ENCODE measurements at regions not wholly inside any gene's neighbourhood (a gene's known extent, or its start where the extent isn't known, plus 50 kb on each side); places are given as distances from the start of the nearest gene placed in this dataset.
A peak's percentile ranks its signal among the peaks of the same experiment; 100 is the strongest.

DNA sequence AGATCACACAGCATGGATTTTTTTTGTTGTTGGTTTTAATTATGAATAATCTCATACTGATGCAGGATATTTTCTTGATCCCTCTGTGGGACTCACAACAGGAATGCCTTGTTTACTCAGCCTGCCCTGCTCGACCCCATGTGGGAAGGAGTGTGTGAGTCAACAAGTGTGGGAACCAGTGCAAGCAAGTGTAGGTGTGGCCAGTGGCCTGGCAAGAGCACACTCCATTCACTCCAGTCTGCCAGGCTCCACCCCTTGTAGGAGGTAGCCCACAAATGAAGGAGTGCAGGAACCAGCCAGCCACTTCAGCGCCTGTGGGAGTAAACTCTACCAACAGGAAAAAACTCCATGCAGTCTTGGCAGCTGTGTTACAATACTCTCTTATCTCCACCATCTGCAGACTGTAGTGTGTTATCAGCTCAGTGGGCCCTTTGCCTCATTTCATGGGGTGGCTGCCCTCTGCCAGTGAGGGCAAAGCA is 393.6 kb downstream of the OTOL1 start:
- WGBS, 2 donors: 59 to 81% methylated on average over 2 of the region's 2 CpGs
- Histone ChIP-seq H3K4me1 (ENCODE audit: control insufficient read depth in 5 of 5, insufficient read depth in 5 of 5, low read length in 5 of 5) (peaks cover 0 to 6% (median 0%) of the 10 kb centered on the region in 5 donors), H3K4me3 (no peak overlapping the region), H3K9me3 (ENCODE audit: control insufficient read depth in 4 of 4, insufficient read depth in 3 of 4, low read length in 3 of 4) (peaks cover 0 to 6% (median 5%) of the 10 kb centered on the region in 4 donors), H3K27ac (ENCODE audit: low read depth in 1 of 2, low read length in 1 of 2) (no peak overlapping the region), H3K36me3 (ENCODE audit: control insufficient read depth in 4 of 4, insufficient read depth in 4 of 4, low read length in 4 of 4) (no peaks in the 10 kb centered on the region), H3K9ac (ENCODE audit: insufficient read depth in 1 of 2, low read length in 2 of 2) (no peak overlapping the region), H3K27me3 (ENCODE audit: control insufficient read depth in 3 of 3, insufficient read depth in 3 of 3, low read length in 2 of 3) (no peaks in the 10 kb centered on the region)
- TF ChIP-seq, protein P1, sequence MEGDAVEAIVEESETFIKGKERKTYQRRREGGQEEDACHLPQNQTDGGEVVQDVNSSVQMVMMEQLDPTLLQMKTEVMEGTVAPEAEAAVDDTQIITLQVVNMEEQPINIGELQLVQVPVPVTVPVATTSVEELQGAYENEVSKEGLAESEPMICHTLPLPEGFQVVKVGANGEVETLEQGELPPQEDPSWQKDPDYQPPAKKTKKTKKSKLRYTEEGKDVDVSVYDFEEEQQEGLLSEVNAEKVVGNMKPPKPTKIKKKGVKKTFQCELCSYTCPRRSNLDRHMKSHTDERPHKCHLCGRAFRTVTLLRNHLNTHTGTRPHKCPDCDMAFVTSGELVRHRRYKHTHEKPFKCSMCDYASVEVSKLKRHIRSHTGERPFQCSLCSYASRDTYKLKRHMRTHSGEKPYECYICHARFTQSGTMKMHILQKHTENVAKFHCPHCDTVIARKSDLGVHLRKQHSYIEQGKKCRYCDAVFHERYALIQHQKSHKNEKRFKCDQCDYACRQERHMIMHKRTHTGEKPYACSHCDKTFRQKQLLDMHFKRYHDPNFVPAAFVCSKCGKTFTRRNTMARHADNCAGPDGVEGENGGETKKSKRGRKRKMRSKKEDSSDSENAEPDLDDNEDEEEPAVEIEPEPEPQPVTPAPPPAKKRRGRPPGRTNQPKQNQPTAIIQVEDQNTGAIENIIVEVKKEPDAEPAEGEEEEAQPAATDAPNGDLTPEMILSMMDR (IDR thresholded peaks at IDR 0.05; ENCODE audit: control extremely low read depth, extremely low read depth): no peak
- DNase-seq (no peak), ATAC-seq (ENCODE audit: insufficient read depth, low FRiP score) (peak; percentile 83)

DNA sequence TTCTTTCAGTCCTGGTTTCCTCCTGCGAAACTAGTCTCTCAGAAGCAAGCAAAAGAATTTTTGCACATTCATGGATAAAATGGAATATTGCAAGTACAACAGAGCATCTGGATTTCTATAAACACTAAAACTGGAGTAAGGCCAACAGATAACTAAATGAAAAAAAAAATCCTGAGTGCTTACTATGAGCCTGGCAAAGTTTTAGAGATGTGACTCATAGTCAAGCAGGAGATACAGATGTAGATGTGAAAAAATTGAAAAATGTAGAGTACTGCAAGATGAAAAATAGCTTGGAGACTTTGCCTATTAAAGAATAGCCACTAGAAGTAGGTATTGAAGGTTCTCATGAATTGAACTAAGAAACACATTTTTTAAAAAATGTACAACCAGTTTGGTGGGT is 397.4 kb downstream of the OTOL1 start:
- DNase-seq (peak in 2 of 3 donors; percentile 26 to 42), ATAC-seq (ENCODE audit: insufficient read depth, low FRiP score) (no peak)
- Histone ChIP-seq H3K4me1 (ENCODE audit: control insufficient read depth in 5 of 5, insufficient read depth in 5 of 5, low read length in 5 of 5) (peaks cover 0 to 6% (median 0%) of the 10 kb centered on the region in 5 donors), H3K4me3 (no peak overlapping the region), H3K9me3 (ENCODE audit: control insufficient read depth in 4 of 4, insufficient read depth in 3 of 4, low read length in 3 of 4) (peaks cover 0 to 6% (median 3%) of the 10 kb centered on the region in 4 donors), H3K36me3 (ENCODE audit: control insufficient read depth in 4 of 4, insufficient read depth in 4 of 4, low read length in 4 of 4) (no peaks in the 10 kb centered on the region), H3K27me3 (ENCODE audit: control insufficient read depth in 3 of 3, insufficient read depth in 3 of 3, low read length in 2 of 3) (no peaks in the 10 kb centered on the region), H3K27ac (ENCODE audit: low read depth in 1 of 2, low read length in 1 of 2) (no peak overlapping the region), H3K9ac (ENCODE audit: insufficient read depth in 1 of 2, low read length in 2 of 2) (no peak overlapping the region)
- WGBS, 2 donors: 70 to 83% methylated on average over 1 of the region's 1 CpG
- TF ChIP-seq, protein P1 (IDR thresholded peaks at IDR 0.05; ENCODE audit: control extremely low read depth, extremely low read depth): no peak

DNA sequence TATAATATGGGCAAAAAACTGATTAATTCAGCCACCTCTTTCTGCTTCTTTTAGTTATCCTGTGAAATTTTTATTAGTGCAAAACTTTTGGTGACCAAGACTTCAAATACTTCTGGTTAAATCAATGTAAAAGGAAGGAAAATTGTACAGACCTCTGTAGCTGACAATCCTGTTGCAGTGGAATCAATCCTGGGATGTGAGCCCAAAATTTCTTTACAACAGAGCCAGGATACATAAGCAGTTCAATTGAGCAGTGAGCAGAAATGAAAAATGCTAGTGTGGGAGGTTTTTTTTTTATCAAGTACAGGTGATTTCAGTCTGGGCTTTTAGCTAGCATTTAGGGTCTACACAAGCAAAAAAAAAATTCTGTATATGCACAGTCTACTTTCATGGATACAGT is 398.0 kb downstream of the OTOL1 start:
- no peak overlapping the region for H3K4me3 ChIP-seq
- TF ChIP-seq, protein P1 (IDR thresholded peaks at IDR 0.05; ENCODE audit: control extremely low read depth, extremely low read depth): no peak
- no peak for DNase-seq
- H3K9ac ChIP-seq (ENCODE audit: insufficient read depth in 1 of 2, low read length in 2 of 2): no peak overlapping the region
- peaks cover 0 to 6% (median 3%) of the 10 kb centered on the region in 4 donors for H3K9me3 ChIP-seq (ENCODE audit: control insufficient read depth in 4 of 4, insufficient read depth in 3 of 4, low read length in 3 of 4)
- no peak overlapping the region for H3K27ac ChIP-seq (ENCODE audit: low read depth in 1 of 2, low read length in 1 of 2)
- H3K4me1 ChIP-seq (ENCODE audit: control insufficient read depth in 5 of 5, insufficient read depth in 5 of 5, low read length in 5 of 5): peaks cover 0 to 6% (median 0%) of the 10 kb centered on the region in 5 donors
- H3K27me3 ChIP-seq (ENCODE audit: control insufficient read depth in 3 of 3, insufficient read depth in 3 of 3, low read length in 2 of 3): no peaks in the 10 kb centered on the region
- ATAC-seq (ENCODE audit: insufficient read depth, low FRiP score): no peak
- H3K36me3 ChIP-seq (ENCODE audit: control insufficient read depth in 4 of 4, insufficient read depth in 4 of 4, low read length in 4 of 4): no peaks in the 10 kb centered on the region

DNA sequence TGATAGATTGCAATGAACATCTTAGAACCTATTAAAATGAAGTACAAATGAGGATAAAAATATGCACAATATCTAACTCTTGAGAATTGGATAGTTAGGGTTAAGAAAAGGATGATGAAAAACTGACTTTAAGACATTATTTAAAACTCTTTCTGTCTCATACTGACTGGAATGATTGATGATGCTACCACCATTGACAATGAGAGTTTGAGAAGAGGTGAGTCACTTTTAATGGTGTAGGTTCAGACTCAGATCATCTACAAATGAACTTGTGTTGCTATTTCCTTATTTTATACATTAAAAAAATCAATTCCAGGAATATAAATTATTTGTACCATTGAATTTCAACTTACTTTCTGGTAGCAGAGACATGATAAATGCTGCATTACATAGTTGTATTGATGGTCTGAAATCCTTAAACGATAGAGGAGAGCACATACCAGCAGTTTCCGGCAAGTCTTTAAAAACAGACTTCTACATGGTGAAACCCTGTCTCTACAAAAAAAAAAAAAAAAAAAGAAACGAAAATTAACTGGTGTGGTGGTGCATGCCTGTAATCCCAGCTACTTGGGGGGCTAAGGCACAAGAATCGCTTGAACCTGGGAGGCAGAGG is 409.0 kb downstream of the OTOL1 start:
- Histone ChIP-seq H3K4me1 (ENCODE audit: control insufficient read depth in 5 of 5, insufficient read depth in 5 of 5, low read length in 5 of 5) (no peaks in the 10 kb centered on the region), H3K4me3 (no peak overlapping the region), H3K9ac (ENCODE audit: insufficient read depth in 1 of 2, low read length in 2 of 2) (no peak overlapping the region), H3K27me3 (ENCODE audit: control insufficient read depth in 3 of 3, insufficient read depth in 3 of 3, low read length in 2 of 3) (no peaks in the 10 kb centered on the region), H3K27ac (ENCODE audit: low read depth in 1 of 2, low read length in 1 of 2) (no peak overlapping the region), H3K36me3 (ENCODE audit: control insufficient read depth in 4 of 4, insufficient read depth in 4 of 4, low read length in 4 of 4) (no peaks in the 10 kb centered on the region), H3K9me3 (ENCODE audit: control insufficient read depth in 4 of 4, insufficient read depth in 3 of 4, low read length in 3 of 4) (no peaks in the 10 kb centered on the region)
- TF ChIP-seq, protein P1 (IDR thresholded peaks at IDR 0.05; ENCODE audit: control extremely low read depth, extremely low read depth): no peak
- no peak for ATAC-seq (ENCODE audit: insufficient read depth, low FRiP score)
- WGBS, 2 donors: 86 to 91% methylated on average over 4 of the region's 4 CpGs
- DNase-seq: no peak
